Naive thymus-derived CD8-positive, alpha-beta T cell (primary cell): ENCODE measurements at regions not wholly inside any gene's neighbourhood (a gene's known extent, or its start where the extent isn't known, plus 50 kb on each side); places are given as distances from the start of the nearest gene placed in this dataset.

Experiments
- ATAC-seq, 2 donors: fragments of 150-1000 bp; cut with Tn5 transposase in 1 of 2; sonication (Bioruptor Pico), chemical (Tn5 transposase) in 1 of 2; 1 replicate in 1 of 2; 2 replicates in 1 of 2; pipeline ENCODE4 v1.10.0; 2021; ENCODE audit warnings: mild to moderate bottlenecking in 2 of 2, moderate library complexity in 2 of 2
- POLR2A ChIA-PET: fragments of 350-600 bp; sonication (Branson Sonifier 250); formaldehyde crosslinking; loops from one replicate; lab custom pipeline; 2021; ENCODE audit warnings: antibody characterized with exemption; lab: Charles Lee
- DNase-seq, 10 donors: peaks; one replicate each; pipeline versions ENCODE4 v3.0.0 to v3.0.0-alpha.2; 2020 to 2022
- H3K27ac Mint-ChIP-seq, 10 donors: one replicate each; pipeline ENCODE4 v1.8.0; 2020 to 2022; ENCODE audit warnings: mild to moderate bottlenecking in 10 of 10, mixed read lengths in 10 of 10, moderate library complexity in 4 of 10, inconsistent platforms in 1 of 10
- H3K27me3 Mint-ChIP-seq, 5 donors: one replicate each; pipeline ENCODE4 v1.8.0; 2021 to 2022; ENCODE audit warnings: mixed read lengths in 5 of 5
- H3K36me3 Mint-ChIP-seq, 3 donors: one replicate each; pipeline ENCODE4 v1.8.0; 2020 to 2022; ENCODE audit warnings: mixed read lengths in 3 of 3, mild to moderate bottlenecking in 2 of 3, inconsistent platforms in 1 of 3
- H3K4me1 Mint-ChIP-seq, 4 donors: one replicate each; pipeline ENCODE4 v1.8.0; 2021 to 2022; ENCODE audit warnings: mixed read lengths in 4 of 4
- H3K4me3 Mint-ChIP-seq, 10 donors: one replicate each; pipeline ENCODE4 v1.8.0; 2020 to 2022; ENCODE audit warnings: mild to moderate bottlenecking in 10 of 10, mixed read lengths in 10 of 10, moderate library complexity in 6 of 10, inconsistent platforms in 1 of 10
- H3K9me3 Mint-ChIP-seq, 9 donors: one replicate each; pipeline ENCODE4 v1.8.0; 2020 to 2022; ENCODE audit warnings: mixed read lengths in 9 of 9, mild to moderate bottlenecking in 3 of 9, inconsistent platforms in 1 of 9, moderate library complexity in 1 of 9

- Mint-ChIP-seq H3K4me3 (no peak overlapping the region), H3K4me1 (peaks cover 5 to 13% (median 7%) of the 10 kb centered on the region in 4 donors), H3K27me3 (peaks cover 31 to 56% (median 45%) of the 10 kb centered on the region in 5 donors), H3K36me3 (peaks cover 0 to 4% (median 0%) of the 10 kb centered on the region in 3 donors), H3K27ac (no peak overlapping the region), H3K9me3 (peaks cover 0 to 11% (median 6%) of the 10 kb centered on the region in 9 donors)
- POLR2A ChIA-PET = no interaction called here
- ATAC-seq (no peak), DNase-seq (no peak)
These were observed 254.9 kb downstream of the TJP1 start for GRCh38 chr15:29567336-29567735.

- ATAC-seq (no peak), DNase-seq (no peak)
- Mint-ChIP-seq H3K27me3 (peaks cover 28 to 51% (median 41%) of the 10 kb centered on the region in 5 donors), H3K4me1 (peaks cover 5 to 12% (median 7%) of the 10 kb centered on the region in 4 donors), H3K36me3 (peaks cover 0 to 4% (median 0%) of the 10 kb centered on the region in 3 donors), H3K9me3 (peaks cover 0 to 14% (median 6%) of the 10 kb centered on the region in 9 donors), H3K27ac (no peak overlapping the region), H3K4me3 (no peak overlapping the region)
- POLR2A ChIA-PET = no interaction called here
These were observed 255.4 kb downstream of the TJP1 start for GRCh38 chr15:29566914-29567313.

- POLR2A ChIA-PET = no interaction called here
- Mint-ChIP-seq H3K9me3 (peaks cover 0 to 20% (median 6%) of the 10 kb centered on the region in 9 donors), H3K36me3 (peaks cover 0 to 12% (median 0%) of the 10 kb centered on the region in 3 donors), H3K4me3 (no peak overlapping the region), H3K27me3 (peaks cover 24 to 54% (median 41%) of the 10 kb centered on the region in 5 donors), H3K4me1 (peaks cover 0 to 3% (median 0%) of the 10 kb centered on the region in 4 donors), H3K27ac (no peak overlapping the region)
- ATAC-seq = no peak
- DNase-seq = no peak
These were observed 259.2 kb downstream of the TJP1 start for GRCh38 chr15:29563112-29563511.

GRCh38 chr15:29560896-29561295, 261.4 kb downstream of the TJP1 start:
- DNase-seq = no peak
- no peak overlapping the region for H3K27ac Mint-ChIP-seq
- POLR2A ChIA-PET = no interaction called here
- H3K36me3 Mint-ChIP-seq = peaks cover 0 to 12% (median 0%) of the 10 kb centered on the region in 3 donors
- H3K27me3 Mint-ChIP-seq = peaks cover 15 to 48% (median 27%) of the 10 kb centered on the region in 5 donors
- H3K4me1 Mint-ChIP-seq = peaks cover 0 to 3% (median 0%) of the 10 kb centered on the region in 4 donors
- no peak overlapping the region for H3K4me3 Mint-ChIP-seq
- peaks cover 0 to 20% (median 3%) of the 10 kb centered on the region in 9 donors for H3K9me3 Mint-ChIP-seq
- no peak for ATAC-seq

GRCh38 chr15:29558261-29558660, 264.0 kb downstream of the TJP1 start:
- H3K9me3 Mint-ChIP-seq = peaks cover 0 to 15% (median 4%) of the 10 kb centered on the region in 9 donors
- H3K27ac Mint-ChIP-seq = no peak overlapping the region
- H3K27me3 Mint-ChIP-seq = peaks cover 12 to 50% (median 32%) of the 10 kb centered on the region in 5 donors
- ATAC-seq = no peak
- no peak overlapping the region for H3K4me3 Mint-ChIP-seq
- H3K36me3 Mint-ChIP-seq = peaks cover 0 to 12% (median 0%) of the 10 kb centered on the region in 3 donors
- POLR2A ChIA-PET = no interaction called here
- H3K4me1 Mint-ChIP-seq = peaks cover 0 to 3% (median 0%) of the 10 kb centered on the region in 4 donors
- DNase-seq = no peak

GRCh38 chr15:29557171-29557570, 265.1 kb downstream of the TJP1 start:
- Mint-ChIP-seq H3K36me3 (peaks cover 0 to 12% (median 0%) of the 10 kb centered on the region in 3 donors), H3K27me3 (peaks cover 9 to 50% (median 32%) of the 10 kb centered on the region in 5 donors), H3K4me3 (no peak overlapping the region), H3K27ac (no peak overlapping the region), H3K9me3 (peaks cover 0 to 15% (median 2%) of the 10 kb centered on the region in 9 donors), H3K4me1 (peaks cover 0 to 3% (median 0%) of the 10 kb centered on the region in 4 donors)
- DNase-seq (no peak), ATAC-seq (no peak)
- POLR2A ChIA-PET = no interaction called here

- Mint-ChIP-seq H3K4me3 (no peak overlapping the region), H3K9me3 (peaks cover 0 to 15% (median 2%) of the 10 kb centered on the region in 9 donors), H3K27me3 (peaks cover 8 to 50% (median 27%) of the 10 kb centered on the region in 5 donors)
These were observed 265.9 kb downstream of the TJP1 start for GRCh38 chr15:29556380-29556779.

GRCh38 chr15:29554531-29554930, 267.7 kb downstream of the TJP1 start:
- peaks cover 0 to 14% (median under 1%) of the 10 kb centered on the region in 9 donors for H3K9me3 Mint-ChIP-seq
- H3K4me1 Mint-ChIP-seq = no peaks in the 10 kb centered on the region
- no peak overlapping the region for H3K4me3 Mint-ChIP-seq
- peaks cover 0 to 6% (median 0%) of the 10 kb centered on the region in 3 donors for H3K36me3 Mint-ChIP-seq
- H3K27ac Mint-ChIP-seq = no peak overlapping the region
- ATAC-seq (no peak), DNase-seq (no peak)
- H3K27me3 Mint-ChIP-seq = peaks cover 2 to 48% (median 22%) of the 10 kb centered on the region in 5 donors
- POLR2A ChIA-PET = no interaction called here

More at GRCh38 chr15:29556380-29556779, 265.9 kb downstream of the TJP1 start:
- ATAC-seq (no peak), DNase-seq (no peak)
- POLR2A ChIA-PET = no interaction called here
- Mint-ChIP-seq H3K36me3 (peaks cover 0 to 12% (median 0%) of the 10 kb centered on the region in 3 donors), H3K27ac (no peak overlapping the region), H3K4me1 (peaks cover 0 to 2% (median 0%) of the 10 kb centered on the region in 4 donors)

- POLR2A ChIA-PET = no interaction called here
These were observed 271.3 kb downstream of the TJP1 start for GRCh38 chr15:29550834-29551465.

GRCh38 chr15:29548006-29548405, 274.3 kb downstream of the TJP1 start:
- DNase-seq (no peak), ATAC-seq (no peak)
- Mint-ChIP-seq H3K27me3 (peaks cover 2 to 23% (median 14%) of the 10 kb centered on the region in 5 donors), H3K36me3 (peaks cover 0 to 20% (median 3%) of the 10 kb centered on the region in 3 donors), H3K9me3 (peaks cover 0 to 33% (median 13%) of the 10 kb centered on the region in 9 donors), H3K4me1 (no peaks in the 10 kb centered on the region), H3K4me3 (no peak overlapping the region), H3K27ac (no peak overlapping the region)
- POLR2A ChIA-PET = no interaction called here

More at GRCh38 chr15:29550834-29551465, 271.3 kb downstream of the TJP1 start:
- no peak overlapping the region for H3K4me3 Mint-ChIP-seq
- H3K27ac Mint-ChIP-seq = no peak overlapping the region
- peaks cover 0 to 15% (median 7%) of the 10 kb centered on the region in 9 donors for H3K9me3 Mint-ChIP-seq
- no peak for ATAC-seq
- H3K36me3 Mint-ChIP-seq = peaks cover 0 to 9% (median 3%) of the 10 kb centered on the region in 3 donors
- peaks cover 0 to 28% (median 14%) of the 10 kb centered on the region in 5 donors for H3K27me3 Mint-ChIP-seq
- no peaks in the 10 kb centered on the region for H3K4me1 Mint-ChIP-seq
- DNase-seq = no peak

GRCh38 chr15:29544513-29545128, 275.0 kb upstream of the NSMCE3 start:
- H3K27ac Mint-ChIP-seq = no peak overlapping the region

GRCh38 chr15:29542994-29543393, 273.4 kb upstream of the NSMCE3 start:
- Mint-ChIP-seq H3K4me3 (no peak overlapping the region), H3K36me3 (peaks cover 0 to 20% (median 3%) of the 10 kb centered on the region in 3 donors), H3K4me1 (no peaks in the 10 kb centered on the region), H3K9me3 (peaks cover 0 to 33% (median 13%) of the 10 kb centered on the region in 9 donors), H3K27me3 (peaks cover 8 to 51% (median 18%) of the 10 kb centered on the region in 5 donors), H3K27ac (no peak overlapping the region)
- no peak for ATAC-seq
- POLR2A ChIA-PET = no interaction called here
- no peak for DNase-seq

More at GRCh38 chr15:29544513-29545128, 275.0 kb upstream of the NSMCE3 start:
- peaks cover 0 to 33% (median 13%) of the 10 kb centered on the region in 9 donors for H3K9me3 Mint-ChIP-seq
- DNase-seq = no peak
- peaks cover 0 to 20% (median 3%) of the 10 kb centered on the region in 3 donors for H3K36me3 Mint-ChIP-seq
- no peak overlapping the region for H3K4me3 Mint-ChIP-seq
- POLR2A ChIA-PET = no interaction called here
- no peak for ATAC-seq
- H3K27me3 Mint-ChIP-seq = peaks cover 5 to 39% (median 19%) of the 10 kb centered on the region in 5 donors
- H3K4me1 Mint-ChIP-seq = no peaks in the 10 kb centered on the region

- ATAC-seq (no peak), DNase-seq (no peak)
- no peaks in the 10 kb centered on the region for H3K4me1 Mint-ChIP-seq
- H3K27ac Mint-ChIP-seq = no peak overlapping the region
- POLR2A ChIA-PET = no interaction called here
- H3K36me3 Mint-ChIP-seq = peaks cover 0 to 15% (median 3%) of the 10 kb centered on the region in 3 donors
- H3K4me3 Mint-ChIP-seq = no peak overlapping the region
- peaks cover 8 to 60% (median 21%) of the 10 kb centered on the region in 5 donors for H3K27me3 Mint-ChIP-seq
- peaks cover 0 to 22% (median 11%) of the 10 kb centered on the region in 9 donors for H3K9me3 Mint-ChIP-seq
These were observed 271.7 kb upstream of the NSMCE3 start for GRCh38 chr15:29541309-29541708.
